Gastrocnemius medialis (tissue), 4 donors: ENCODE measurements at regions not wholly inside any gene's neighbourhood (a gene's known extent, or its start where the extent isn't known, plus 50 kb on each side); places are given as distances from the start of the nearest gene placed in this dataset.

ENCODE experiments used
- ATAC-seq, 2 donors: fragments of 150-250 bp; one replicate each; pipeline ENCODE4 v1.9.1; 2016
- DNase-seq, 2 donors: peaks; one replicate each; pipeline ENCODE4 v3.0.0-alpha.2; 2019
- H3K27ac ChIP-seq, 4 donors: fragments of 200-600 bp; sonication (generic); 1 replicate in 1 of 4; 2 replicates in 3 of 4; pipeline ENCODE4 v1.5.1; 2016 to 2018; ENCODE audit warnings: mild to moderate bottlenecking in 2 of 4, moderate library complexity in 1 of 4
- H3K27me3 ChIP-seq, 3 donors: fragments of 200-600 bp; sonication (generic) in 2 of 3; 1 replicate in 1 of 3; 2 replicates in 2 of 3; pipeline versions ENCODE4 v1.5.1 to v1.6.0; 2016 to 2019; ENCODE audit warnings: mild to moderate bottlenecking in 1 of 3, moderate library complexity in 1 of 3
- H3K36me3 ChIP-seq, 2 donors: fragments of 200-600 bp; sonication (generic) in 1 of 2; one replicate each; pipeline ENCODE4 v1.5.1; 2017 to 2018
- H3K4me1 ChIP-seq, 2 donors: fragments of 200-600 bp; sonication (generic) in 1 of 2; one replicate each; pipeline ENCODE4 v1.5.1; 2016 to 2017; ENCODE audit warnings: mild to moderate bottlenecking in 2 of 2
- H3K4me3 ChIP-seq, 4 donors: fragments of 200-600 bp; sonication (generic) in 3 of 4; 1 replicate in 1 of 4; 2 replicates in 3 of 4; pipeline ENCODE4 v1.5.1; 2016 to 2019; ENCODE audit warnings: mild to moderate bottlenecking in 2 of 4
- H3K9me3 ChIP-seq, 3 donors: fragments of 200-600 bp; sonication (generic) in 2 of 3; 1 replicate in 1 of 3; 2 replicates in 2 of 3; pipeline ENCODE4 v1.5.1; 2016 to 2019
- POLR2A ChIP-seq, 2 donors: fragments of 450-650 bp; IDR thresholded peaks; one replicate each; pipeline ENCODE4 v1.6.1; 2017; ENCODE audit warnings: antibody characterized with exemption in 2 of 2, mild to moderate bottlenecking in 2 of 2, moderate library complexity in 2 of 2
- in situ Hi-C, 4 donors: fragments of 200-750 bp; cut with MboI; loops; one replicate each; pipeline versions ENCODE4 v1.15.0 to v1.8.0; 2017; ENCODE audit warnings: low sequenced_read_pairs in 4 of 4
- intact Hi-C: fragments of 100-400 bp; cut with DNase I; formaldehyde crosslinking; loops from one replicate; pipeline ENCODE4 v1.15.1; 2023; ENCODE audit warnings: low total_unique reads
- TF ChIP-seq, protein P1 (sequence below), 5 experiments: fragments of 450-650 bp in 3 of 5; fragments of 200-600 bp in 2 of 5; sonication (generic) in 2 of 5; IDR thresholded peaks in 4 of 5; conservative IDR thresholded peaks in 1 of 5; 1 replicate in 4 of 5; 2 replicates in 1 of 5; pipeline ENCODE4 v1.5.1; 2016 to 2019; ENCODE audit warnings: antibody characterized with exemption in 5 of 5, mild to moderate bottlenecking in 3 of 5, moderate library complexity in 3 of 5

DNA sequence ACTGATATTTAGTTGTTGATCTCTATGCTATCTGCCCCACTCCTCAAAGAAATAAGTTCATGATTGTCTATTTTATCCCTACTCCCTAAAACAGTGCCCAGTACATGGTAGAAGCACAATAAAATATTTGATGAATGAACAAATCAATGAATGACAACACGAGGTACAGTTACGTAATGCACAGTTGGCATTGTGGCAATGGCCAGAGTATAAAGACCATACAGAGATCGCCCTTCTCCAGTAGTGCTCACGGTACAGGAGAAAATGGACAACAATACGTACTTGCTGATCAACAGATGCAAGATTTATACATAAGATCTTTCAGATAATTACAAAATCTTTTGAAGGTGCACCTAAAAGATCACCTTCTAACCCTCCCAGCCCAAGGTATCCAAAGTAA, 225.4 kb downstream of the KLF12 start:
- Histone ChIP-seq H3K4me1 (peaks cover 0 to 5% of the 10 kb centered on the region in 2 donors), H3K27ac (no peak overlapping the region), H3K4me3 (no peak overlapping the region), H3K27me3 (no peaks in the 10 kb centered on the region), H3K36me3 (no peaks in the 10 kb centered on the region), H3K9me3 (no peaks in the 10 kb centered on the region)
- DNase-seq (no peak), ATAC-seq (no peak)
- TF ChIP-seq, protein P1, sequence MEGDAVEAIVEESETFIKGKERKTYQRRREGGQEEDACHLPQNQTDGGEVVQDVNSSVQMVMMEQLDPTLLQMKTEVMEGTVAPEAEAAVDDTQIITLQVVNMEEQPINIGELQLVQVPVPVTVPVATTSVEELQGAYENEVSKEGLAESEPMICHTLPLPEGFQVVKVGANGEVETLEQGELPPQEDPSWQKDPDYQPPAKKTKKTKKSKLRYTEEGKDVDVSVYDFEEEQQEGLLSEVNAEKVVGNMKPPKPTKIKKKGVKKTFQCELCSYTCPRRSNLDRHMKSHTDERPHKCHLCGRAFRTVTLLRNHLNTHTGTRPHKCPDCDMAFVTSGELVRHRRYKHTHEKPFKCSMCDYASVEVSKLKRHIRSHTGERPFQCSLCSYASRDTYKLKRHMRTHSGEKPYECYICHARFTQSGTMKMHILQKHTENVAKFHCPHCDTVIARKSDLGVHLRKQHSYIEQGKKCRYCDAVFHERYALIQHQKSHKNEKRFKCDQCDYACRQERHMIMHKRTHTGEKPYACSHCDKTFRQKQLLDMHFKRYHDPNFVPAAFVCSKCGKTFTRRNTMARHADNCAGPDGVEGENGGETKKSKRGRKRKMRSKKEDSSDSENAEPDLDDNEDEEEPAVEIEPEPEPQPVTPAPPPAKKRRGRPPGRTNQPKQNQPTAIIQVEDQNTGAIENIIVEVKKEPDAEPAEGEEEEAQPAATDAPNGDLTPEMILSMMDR (IDR thresholded peaks at IDR 0.05 in 4 of 5, conservative IDR thresholded peaks at IDR 0.05 in 1 of 5), result no peak
- intact Hi-C loops (no loop called here), in situ Hi-C loops (no loop called here)

DNA sequence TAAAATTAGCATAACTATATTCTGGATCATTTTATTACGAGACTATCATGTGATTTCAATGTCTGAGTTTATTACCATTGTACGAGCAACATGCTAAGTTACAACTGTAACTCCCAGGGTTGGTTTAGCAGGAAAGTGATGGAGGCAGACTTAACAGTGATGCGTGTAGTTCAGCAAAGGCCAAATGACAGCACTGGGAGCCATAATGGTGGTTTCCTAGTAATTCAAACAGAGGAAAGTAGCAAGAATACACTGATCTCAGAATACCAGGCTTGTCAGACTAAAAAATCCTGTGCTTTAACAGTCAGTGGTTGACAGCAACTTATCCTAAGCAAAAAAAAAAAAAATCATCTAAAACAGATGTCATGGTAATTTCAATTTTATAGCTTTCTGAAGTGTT, 229.6 kb downstream of the KLF12 start:
- Histone ChIP-seq H3K36me3 (no peaks in the 10 kb centered on the region), H3K4me1 (no peaks in the 10 kb centered on the region), H3K4me3 (no peak overlapping the region), H3K27me3 (no peaks in the 10 kb centered on the region), H3K27ac (no peak overlapping the region), H3K9me3 (no peaks in the 10 kb centered on the region)
- in situ Hi-C loops, result no loop called here
- no peak for DNase-seq
- ATAC-seq, result no peak
- TF ChIP-seq, protein P1 (IDR thresholded peaks at IDR 0.05 in 4 of 5, conservative IDR thresholded peaks at IDR 0.05 in 1 of 5), result no peak
- TF ChIP-seq POLR2A (IDR thresholded peaks at IDR 0.05), result no peak
- intact Hi-C loops, result no loop called here

- Histone ChIP-seq H3K27ac (no peak overlapping the region), H3K36me3 (no peaks in the 10 kb centered on the region), H3K9me3 (no peaks in the 10 kb centered on the region), H3K4me3 (no peak overlapping the region), H3K4me1 (no peaks in the 10 kb centered on the region), H3K27me3 (no peaks in the 10 kb centered on the region)
- intact Hi-C loops, result no loop called here
- TF ChIP-seq, protein P1 (IDR thresholded peaks at IDR 0.05 in 4 of 5, conservative IDR thresholded peaks at IDR 0.05 in 1 of 5), result no peak
- TF ChIP-seq POLR2A (IDR thresholded peaks at IDR 0.05), result no peak
- ATAC-seq (no peak), DNase-seq (no peak)
- in situ Hi-C loops, result no loop called here
These were observed 230.6 kb downstream of the KLF12 start for GRCh38 chr13:73903561-73903960.

DNA sequence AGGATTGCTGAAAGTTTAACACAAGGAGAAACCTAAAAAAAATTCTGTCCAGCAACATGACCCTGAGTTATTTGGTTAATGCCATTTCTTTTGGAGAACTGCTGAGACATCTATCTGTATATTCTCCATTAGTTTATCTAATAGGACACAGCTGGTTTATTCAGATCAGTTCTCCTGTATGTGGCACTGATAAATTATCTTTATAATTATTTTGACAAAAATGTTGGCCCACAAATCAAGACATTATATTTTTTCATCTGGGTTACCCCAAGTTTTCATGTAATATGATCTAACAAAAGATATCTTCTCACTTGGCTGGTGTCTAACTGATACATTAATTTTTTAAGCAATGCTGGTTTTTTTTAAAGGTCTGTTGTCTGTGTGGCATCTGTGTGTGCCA, 231.4 kb downstream of the KLF12 start:
- TF ChIP-seq POLR2A (IDR thresholded peaks at IDR 0.05), result no peak
- TF ChIP-seq, protein P1 (IDR thresholded peaks at IDR 0.05 in 4 of 5, conservative IDR thresholded peaks at IDR 0.05 in 1 of 5), result no peak
- Histone ChIP-seq H3K4me3 (no peak overlapping the region), H3K27me3 (no peaks in the 10 kb centered on the region), H3K36me3 (no peaks in the 10 kb centered on the region), H3K4me1 (no peaks in the 10 kb centered on the region), H3K9me3 (no peaks in the 10 kb centered on the region), H3K27ac (no peak overlapping the region)
- in situ Hi-C loops (no loop called here), intact Hi-C loops (no loop called here)
- no peak for ATAC-seq
- DNase-seq, result no peak

DNA sequence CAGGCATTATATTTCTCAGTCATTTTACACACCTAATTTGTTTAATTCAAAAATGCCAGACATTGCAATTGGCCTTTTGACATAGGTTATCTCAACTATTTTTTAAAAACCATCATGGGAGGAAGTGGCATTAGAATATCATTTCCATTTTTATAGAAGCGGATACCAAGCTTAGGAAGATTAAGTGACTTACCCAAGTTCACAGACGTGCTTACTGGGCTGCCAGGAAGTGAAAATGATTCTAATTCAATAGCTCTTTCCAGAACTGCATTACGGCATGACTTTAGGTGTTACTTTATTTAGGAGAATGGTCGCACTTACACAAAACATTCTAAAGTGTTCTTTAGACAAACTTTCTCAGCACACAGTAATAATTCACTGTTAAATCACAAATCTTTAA, 231.9 kb downstream of the KLF12 start:
- DNase-seq (no peak), ATAC-seq (no peak)
- Histone ChIP-seq H3K9me3 (no peaks in the 10 kb centered on the region), H3K4me1 (no peaks in the 10 kb centered on the region), H3K36me3 (no peaks in the 10 kb centered on the region), H3K27ac (no peak overlapping the region), H3K27me3 (no peaks in the 10 kb centered on the region), H3K4me3 (no peak overlapping the region)
- intact Hi-C loops (no loop called here), in situ Hi-C loops (no loop called here)
- TF ChIP-seq POLR2A (IDR thresholded peaks at IDR 0.05), result no peak
- TF ChIP-seq, protein P1 (IDR thresholded peaks at IDR 0.05 in 4 of 5, conservative IDR thresholded peaks at IDR 0.05 in 1 of 5), result no peak
